ENCODE measurements at regions not wholly inside any gene's neighbourhood (a gene's known extent, or its start where the extent isn't known, plus 50 kb on each side); places are given as distances from the start of the nearest gene placed in this dataset.

GRCh38 chr14:103243764-103244737 is 90.0 kb upstream of the EIF5 start:
- TF ChIP-seq POLR2A (IDR thresholded peaks at IDR 0.05; ENCODE audit: low read depth, low read length) (no peak), POLR2AphosphoS5 (IDR thresholded peaks at IDR 0.05; ENCODE audit: low read depth, low read length) (no peak)
